ENCODE measurements at regions not wholly inside any gene's neighbourhood (a gene's known extent, or its start where the extent isn't known, plus 50 kb on each side); places are given as distances from the start of the nearest gene placed in this dataset.

DNA sequence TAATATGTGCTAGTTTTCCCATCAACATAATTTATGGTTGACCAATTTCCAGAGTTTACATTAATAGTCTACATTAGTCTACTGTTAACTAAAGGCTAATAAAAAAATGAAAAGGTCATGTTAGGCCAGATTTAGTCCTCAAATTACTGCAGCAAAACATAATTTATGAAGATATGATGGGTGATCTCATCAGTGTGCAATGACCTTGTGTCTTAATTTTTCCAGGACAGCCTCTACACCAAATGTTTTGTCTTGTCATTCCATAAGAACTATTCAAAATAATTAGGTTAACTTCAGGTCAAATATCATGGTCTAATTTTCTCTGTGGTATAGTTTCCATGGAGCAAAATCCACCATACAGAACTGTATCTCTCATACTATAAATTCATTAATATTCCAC is 234.2 kb downstream of the COL12A1 start:
- no peak for ATAC-seq
- TF ChIP-seq TCF4 (CRISPR knock-in tag; IDR thresholded peaks at IDR 0.05; ENCODE audit: borderline replicate concordance), result no peak

DNA sequence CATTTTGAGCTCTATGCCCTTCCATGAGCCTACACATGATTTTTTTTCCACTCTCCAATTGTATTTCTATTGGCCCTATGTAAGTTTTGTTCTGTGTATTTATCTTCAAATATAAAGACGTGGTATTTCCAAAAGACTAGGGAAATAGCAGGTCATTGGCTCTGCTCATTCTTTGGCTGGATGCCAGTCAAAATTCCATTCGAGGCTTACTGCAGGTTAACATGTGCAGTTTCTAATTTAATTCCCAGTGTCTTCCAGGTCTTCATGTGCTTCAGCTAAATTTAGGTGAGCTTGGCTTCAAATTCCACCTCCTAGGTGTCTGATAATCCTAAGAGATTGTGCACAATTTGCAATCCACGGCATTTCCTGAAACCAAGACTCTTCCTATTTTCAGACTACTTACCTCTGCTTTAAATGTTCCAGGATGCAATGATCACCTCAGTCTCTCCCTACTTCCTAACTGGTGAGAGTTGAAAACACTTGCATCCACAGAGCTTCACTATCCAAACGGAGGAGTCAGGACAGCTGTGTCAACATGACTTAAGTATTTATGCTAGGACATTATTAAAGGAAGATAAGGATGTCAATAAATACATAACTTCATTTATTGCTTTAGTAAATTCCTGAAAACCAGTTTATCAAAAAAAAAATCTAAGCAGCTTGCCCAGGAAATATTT is 236.1 kb downstream of the COL12A1 start:
- TF ChIP-seq, protein P1, sequence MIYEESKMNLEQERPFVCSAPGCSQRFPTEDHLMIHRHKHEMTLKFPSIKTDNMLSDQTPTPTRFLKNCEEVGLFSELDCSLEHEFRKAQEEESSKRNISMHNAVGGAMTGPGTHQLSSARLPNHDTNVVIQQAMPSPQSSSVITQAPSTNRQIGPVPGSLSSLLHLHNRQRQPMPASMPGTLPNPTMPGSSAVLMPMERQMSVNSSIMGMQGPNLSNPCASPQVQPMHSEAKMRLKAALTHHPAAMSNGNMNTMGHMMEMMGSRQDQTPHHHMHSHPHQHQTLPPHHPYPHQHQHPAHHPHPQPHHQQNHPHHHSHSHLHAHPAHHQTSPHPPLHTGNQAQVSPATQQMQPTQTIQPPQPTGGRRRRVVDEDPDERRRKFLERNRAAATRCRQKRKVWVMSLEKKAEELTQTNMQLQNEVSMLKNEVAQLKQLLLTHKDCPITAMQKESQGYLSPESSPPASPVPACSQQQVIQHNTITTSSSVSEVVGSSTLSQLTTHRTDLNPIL (CRISPR knock-in tag; IDR thresholded peaks at IDR 0.05; ENCODE audit: low read depth), result no peak
- TF ChIP-seq ZNF565 (CRISPR knock-in tag; conservative IDR thresholded peaks at IDR 0.05; ENCODE audit: low read depth), result no peak
- TF ChIP-seq, protein P2, sequence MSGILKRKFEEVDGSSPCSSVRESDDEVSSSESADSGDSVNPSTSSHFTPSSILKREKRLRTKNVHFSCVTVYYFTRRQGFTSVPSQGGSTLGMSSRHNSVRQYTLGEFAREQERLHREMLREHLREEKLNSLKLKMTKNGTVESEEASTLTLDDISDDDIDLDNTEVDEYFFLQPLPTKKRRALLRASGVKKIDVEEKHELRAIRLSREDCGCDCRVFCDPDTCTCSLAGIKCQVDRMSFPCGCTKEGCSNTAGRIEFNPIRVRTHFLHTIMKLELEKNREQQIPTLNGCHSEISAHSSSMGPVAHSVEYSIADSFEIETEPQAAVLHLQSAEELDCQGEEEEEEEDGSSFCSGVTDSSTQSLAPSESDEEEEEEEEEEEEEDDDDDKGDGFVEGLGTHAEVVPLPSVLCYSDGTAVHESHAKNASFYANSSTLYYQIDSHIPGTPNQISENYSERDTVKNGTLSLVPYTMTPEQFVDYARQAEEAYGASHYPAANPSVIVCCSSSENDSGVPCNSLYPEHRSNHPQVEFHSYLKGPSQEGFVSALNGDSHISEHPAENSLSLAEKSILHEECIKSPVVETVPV (CRISPR knock-in tag; IDR thresholded peaks at IDR 0.05), result no peak
- TF ChIP-seq ZFP3 (CRISPR knock-in tag; IDR thresholded peaks at IDR 0.05), result no peak
- TF ChIP-seq, protein P3, sequence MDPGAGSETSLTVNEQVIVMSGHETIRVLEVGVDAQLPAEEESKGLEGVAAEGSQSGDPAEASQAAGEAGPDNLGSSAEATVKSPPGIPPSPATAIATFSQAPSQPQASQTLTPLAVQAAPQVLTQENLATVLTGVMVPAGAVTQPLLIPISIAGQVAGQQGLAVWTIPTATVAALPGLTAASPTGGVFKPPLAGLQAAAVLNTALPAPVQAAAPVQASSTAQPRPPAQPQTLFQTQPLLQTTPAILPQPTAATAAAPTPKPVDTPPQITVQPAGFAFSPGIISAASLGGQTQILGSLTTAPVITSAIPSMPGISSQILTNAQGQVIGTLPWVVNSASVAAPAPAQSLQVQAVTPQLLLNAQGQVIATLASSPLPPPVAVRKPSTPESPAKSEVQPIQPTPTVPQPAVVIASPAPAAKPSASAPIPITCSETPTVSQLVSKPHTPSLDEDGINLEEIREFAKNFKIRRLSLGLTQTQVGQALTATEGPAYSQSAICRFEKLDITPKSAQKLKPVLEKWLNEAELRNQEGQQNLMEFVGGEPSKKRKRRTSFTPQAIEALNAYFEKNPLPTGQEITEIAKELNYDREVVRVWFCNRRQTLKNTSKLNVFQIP (CRISPR knock-in tag; IDR thresholded peaks at IDR 0.05; ENCODE audit: borderline replicate concordance, low read depth), result no peak
- TF ChIP-seq ARNTL (CRISPR knock-in tag; IDR thresholded peaks at IDR 0.05; ENCODE audit: borderline replicate concordance, low read depth), result no peak
- no peak for TF ChIP-seq ZNF70 (CRISPR knock-in tag; IDR thresholded peaks at IDR 0.05)
- no peak for TF ChIP-seq ESRRG (CRISPR knock-in tag; IDR thresholded peaks at IDR 0.05)
- TF ChIP-seq, protein P4, sequence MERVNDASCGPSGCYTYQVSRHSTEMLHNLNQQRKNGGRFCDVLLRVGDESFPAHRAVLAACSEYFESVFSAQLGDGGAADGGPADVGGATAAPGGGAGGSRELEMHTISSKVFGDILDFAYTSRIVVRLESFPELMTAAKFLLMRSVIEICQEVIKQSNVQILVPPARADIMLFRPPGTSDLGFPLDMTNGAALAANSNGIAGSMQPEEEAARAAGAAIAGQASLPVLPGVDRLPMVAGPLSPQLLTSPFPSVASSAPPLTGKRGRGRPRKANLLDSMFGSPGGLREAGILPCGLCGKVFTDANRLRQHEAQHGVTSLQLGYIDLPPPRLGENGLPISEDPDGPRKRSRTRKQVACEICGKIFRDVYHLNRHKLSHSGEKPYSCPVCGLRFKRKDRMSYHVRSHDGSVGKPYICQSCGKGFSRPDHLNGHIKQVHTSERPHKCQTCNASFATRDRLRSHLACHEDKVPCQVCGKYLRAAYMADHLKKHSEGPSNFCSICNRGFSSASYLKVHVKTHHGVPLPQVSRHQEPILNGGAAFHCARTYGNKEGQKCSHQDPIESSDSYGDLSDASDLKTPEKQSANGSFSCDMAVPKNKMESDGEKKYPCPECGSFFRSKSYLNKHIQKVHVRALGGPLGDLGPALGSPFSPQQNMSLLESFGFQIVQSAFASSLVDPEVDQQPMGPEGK (CRISPR knock-in tag; IDR thresholded peaks at IDR 0.05; ENCODE audit: borderline replicate concordance), result no peak
- TF ChIP-seq PPARA (CRISPR knock-in tag; IDR thresholded peaks at IDR 0.05; ENCODE audit: borderline replicate concordance), result no peak
- no peak for TF ChIP-seq ZFP30 (CRISPR knock-in tag; IDR thresholded peaks at IDR 0.05)
- no peak for TF ChIP-seq BACH2 (CRISPR knock-in tag; IDR thresholded peaks at IDR 0.05; ENCODE audit: borderline replicate concordance)
- no peak for TF ChIP-seq SNAI2 (CRISPR knock-in tag; IDR thresholded peaks at IDR 0.05)
- TF ChIP-seq ZNF8 (CRISPR knock-in tag; IDR thresholded peaks at IDR 0.05), result no peak
- no peak for TF ChIP-seq ZC3H10 (CRISPR knock-in tag; IDR thresholded peaks at IDR 0.05)
- no peak for TF ChIP-seq TOX (CRISPR knock-in tag; IDR thresholded peaks at IDR 0.05; ENCODE audit: borderline replicate concordance)
- TF ChIP-seq GLIS3 (CRISPR knock-in tag; IDR thresholded peaks at IDR 0.05), result no peak
- TF ChIP-seq CSDC2 (CRISPR knock-in tag; IDR thresholded peaks at IDR 0.05), result no peak
- ATAC-seq, result no peak

DNA sequence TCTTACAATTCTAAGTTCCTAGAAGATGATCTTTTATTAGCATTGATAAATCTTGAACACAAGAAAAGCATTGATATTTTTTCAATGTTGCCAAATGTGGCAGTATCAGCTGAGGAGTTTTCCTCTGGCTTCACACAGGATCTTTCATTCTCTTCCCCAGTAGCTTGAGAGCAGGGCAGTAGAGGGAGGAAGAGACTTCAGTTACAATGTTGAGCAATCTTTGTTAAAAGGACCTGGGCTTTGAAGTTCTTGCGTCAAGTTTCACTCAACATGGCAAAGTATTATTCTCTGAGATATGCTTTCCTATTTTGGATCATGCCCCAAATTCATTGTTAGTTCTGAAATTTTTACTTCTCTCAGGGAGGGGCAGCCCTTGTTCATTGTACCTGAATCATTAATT is 238.0 kb downstream of the COL12A1 start:
- ATAC-seq, result no peak
- TF ChIP-seq PPARA (CRISPR knock-in tag; IDR thresholded peaks at IDR 0.05; ENCODE audit: borderline replicate concordance), result no peak
- TF ChIP-seq, protein P3 (CRISPR knock-in tag; IDR thresholded peaks at IDR 0.05; ENCODE audit: borderline replicate concordance, low read depth), result no peak
- no peak for TF ChIP-seq ZNF565 (CRISPR knock-in tag; conservative IDR thresholded peaks at IDR 0.05; ENCODE audit: low read depth)
- no peak for TF ChIP-seq ARNTL (CRISPR knock-in tag; IDR thresholded peaks at IDR 0.05; ENCODE audit: borderline replicate concordance, low read depth)
- TF ChIP-seq ZNF70 (CRISPR knock-in tag; IDR thresholded peaks at IDR 0.05), result no peak
- no peak for TF ChIP-seq ZC3H10 (CRISPR knock-in tag; IDR thresholded peaks at IDR 0.05)
- TF ChIP-seq, protein P2 (CRISPR knock-in tag; IDR thresholded peaks at IDR 0.05), result no peak
- no peak for TF ChIP-seq ESRRG (CRISPR knock-in tag; IDR thresholded peaks at IDR 0.05)
- TF ChIP-seq ISL1 (CRISPR knock-in tag; IDR thresholded peaks at IDR 0.05), result no peak
- no peak for TF ChIP-seq ZFP3 (CRISPR knock-in tag; IDR thresholded peaks at IDR 0.05)
- TF ChIP-seq RARB (CRISPR knock-in tag; IDR thresholded peaks at IDR 0.05), result no peak
- TF ChIP-seq BACH2 (CRISPR knock-in tag; IDR thresholded peaks at IDR 0.05; ENCODE audit: borderline replicate concordance), result no peak
- no peak for TF ChIP-seq ZFP30 (CRISPR knock-in tag; IDR thresholded peaks at IDR 0.05)
- TF ChIP-seq, protein P5, sequence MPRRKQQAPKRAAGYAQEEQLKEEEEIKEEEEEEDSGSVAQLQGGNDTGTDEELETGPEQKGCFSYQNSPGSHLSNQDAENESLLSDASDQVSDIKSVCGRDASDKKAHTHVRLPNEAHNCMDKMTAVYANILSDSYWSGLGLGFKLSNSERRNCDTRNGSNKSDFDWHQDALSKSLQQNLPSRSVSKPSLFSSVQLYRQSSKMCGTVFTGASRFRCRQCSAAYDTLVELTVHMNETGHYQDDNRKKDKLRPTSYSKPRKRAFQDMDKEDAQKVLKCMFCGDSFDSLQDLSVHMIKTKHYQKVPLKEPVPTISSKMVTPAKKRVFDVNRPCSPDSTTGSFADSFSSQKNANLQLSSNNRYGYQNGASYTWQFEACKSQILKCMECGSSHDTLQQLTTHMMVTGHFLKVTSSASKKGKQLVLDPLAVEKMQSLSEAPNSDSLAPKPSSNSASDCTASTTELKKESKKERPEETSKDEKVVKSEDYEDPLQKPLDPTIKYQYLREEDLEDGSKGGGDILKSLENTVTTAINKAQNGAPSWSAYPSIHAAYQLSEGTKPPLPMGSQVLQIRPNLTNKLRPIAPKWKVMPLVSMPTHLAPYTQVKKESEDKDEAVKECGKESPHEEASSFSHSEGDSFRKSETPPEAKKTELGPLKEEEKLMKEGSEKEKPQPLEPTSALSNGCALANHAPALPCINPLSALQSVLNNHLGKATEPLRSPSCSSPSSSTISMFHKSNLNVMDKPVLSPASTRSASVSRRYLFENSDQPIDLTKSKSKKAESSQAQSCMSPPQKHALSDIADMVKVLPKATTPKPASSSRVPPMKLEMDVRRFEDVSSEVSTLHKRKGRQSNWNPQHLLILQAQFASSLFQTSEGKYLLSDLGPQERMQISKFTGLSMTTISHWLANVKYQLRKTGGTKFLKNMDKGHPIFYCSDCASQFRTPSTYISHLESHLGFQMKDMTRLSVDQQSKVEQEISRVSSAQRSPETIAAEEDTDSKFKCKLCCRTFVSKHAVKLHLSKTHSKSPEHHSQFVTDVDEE (CRISPR knock-in tag; IDR thresholded peaks at IDR 0.05), result no peak
- TF ChIP-seq, protein P4 (CRISPR knock-in tag; IDR thresholded peaks at IDR 0.05; ENCODE audit: borderline replicate concordance), result no peak
- no peak for TF ChIP-seq TCF4 (CRISPR knock-in tag; IDR thresholded peaks at IDR 0.05; ENCODE audit: borderline replicate concordance)
- no peak for TF ChIP-seq ZNF8 (CRISPR knock-in tag; IDR thresholded peaks at IDR 0.05)

All from SK-N-SH treated with all-trans-retinoic acid at 6 μM for 48 hours (cell line).